PC-3 (cell line): ENCODE measurements at regions not wholly inside any gene's neighbourhood (a gene's known extent, or its start where the extent isn't known, plus 50 kb on each side); places are given as distances from the start of the nearest gene placed in this dataset.

ENCODE experiments used
- ATAC-seq: fragments of 200-7000 bp; cut with Tn5 transposase; 2 replicates; pipeline ENCODE4 v1.9.1; 2020; ENCODE audit warnings: mild to moderate bottlenecking, moderate library complexity
- BruUV-seq: library from RNA; stranded (reverse); fragments of 400-500 nt; replicated peaks from 2 replicates; lab custom pipeline; 2021; lab: Mats Ljungman, UMichigan
- CTCF ChIA-PET: fragments of 300-600 bp; sonication (Branson Sonifier 250); formaldehyde crosslinking; loops from one replicate; lab custom pipeline; 2022; ENCODE audit warnings: antibody characterized with exemption; lab: Charles Lee
- POLR2A ChIA-PET: fragments of 300-600 bp; sonication (Branson Sonifier 250); formaldehyde crosslinking; loops from one replicate; lab custom pipeline; 2022; ENCODE audit warnings: antibody characterized with exemption; ENCODE audit not compliant: unreplicated experiment; lab: Charles Lee
- DNase-seq: peaks from one replicate; pipeline ENCODE4 v3.0.0-alpha.2; 2015
- H2AFZ ChIP-seq: fragments of 300-600 bp; sonication (generic); 2 replicates; pipeline ENCODE4 v1.6.0; 2016; ENCODE audit warnings: antibody characterized with exemption, low read length
- H3F3A ChIP-seq: fragments of 300-600 bp; sonication (generic); one replicate; pipeline ENCODE4 v1.6.0; 2017; ENCODE audit warnings: antibody characterized with exemption, low read length, control low read depth, mild to moderate bottlenecking; ENCODE audit not compliant: unreplicated experiment
- H3K27ac ChIP-seq: fragments of 300-600 bp; sonication (generic); 2 replicates; pipeline ENCODE4 v1.5.1; 2016; ENCODE audit warnings: mild to moderate bottlenecking, low read length
- H3K27me3 ChIP-seq: fragments of 300-600 bp; sonication (generic); 2 replicates; pipeline ENCODE4 v1.6.1; 2016; ENCODE audit warnings: low read length, mixed read lengths
- H3K36me3 ChIP-seq: fragments of 300-600 bp; sonication (generic); 2 replicates; pipeline ENCODE4 v1.6.1; 2016; ENCODE audit warnings: low read depth, mixed run types, low read length, mixed read lengths
- H3K4me1 ChIP-seq: fragments of 300-600 bp; sonication (generic); 2 replicates; pipeline ENCODE4 v1.5.1; 2016; ENCODE audit warnings: low read length; ENCODE audit not compliant: insufficient read depth
- H3K4me2 ChIP-seq: fragments of 300-600 bp; sonication (generic); 2 replicates; pipeline ENCODE4 v1.6.0; 2016; ENCODE audit warnings: low read length
- H3K4me3 ChIP-seq: fragments of 300-600 bp; sonication (generic); 2 replicates; pipeline ENCODE4 v1.5.1; 2016; ENCODE audit warnings: mild to moderate bottlenecking, low read length, mixed read lengths
- H3K79me2 ChIP-seq: fragments of 300-600 bp; sonication (generic); 2 replicates; pipeline ENCODE4 v1.6.1; 2017; ENCODE audit warnings: low read length, mixed read lengths
- H3K9ac ChIP-seq: fragments of 300-600 bp; sonication (generic); 2 replicates; pipeline ENCODE4 v1.6.0; 2016; ENCODE audit warnings: mild to moderate bottlenecking, low read length
- H3K9me2 ChIP-seq: fragments of 300-600 bp; sonication (generic); replicated peaks from 2 replicates; pipeline ENCODE4 v1.6.1; 2016; ENCODE audit warnings: mixed run types, low read length, mixed read lengths
- H3K9me3 ChIP-seq: fragments of 300-600 bp; sonication (generic); 2 replicates; pipeline ENCODE4 v1.6.1; 2016; ENCODE audit warnings: low read length, mixed read lengths
- H4K20me1 ChIP-seq: fragments of 300-600 bp; sonication (generic); 2 replicates; pipeline ENCODE4 v1.6.1; 2016; ENCODE audit warnings: low read length, mixed read lengths
- EZH2 ChIP-seq: fragments of 300-600 bp; sonication (generic); IDR thresholded peaks from one replicate; pipeline ENCODE4 v1.6.1; 2017; ENCODE audit warnings: antibody characterized with exemption, mild to moderate bottlenecking, low read length; ENCODE audit not compliant: unreplicated experiment
- EZH2phosphoT487 ChIP-seq: fragments of 300-600 bp; sonication (generic); IDR thresholded peaks from 2 replicates; pipeline ENCODE4 v1.6.1; 2018; ENCODE audit warnings: mild to moderate bottlenecking, antibody characterized with exemption, low read length, borderline replicate concordance
- intact Hi-C: fragments of 100-400 bp; cut with micrococcal nuclease; formaldehyde crosslinking; loops from 2 replicates; pipeline ENCODE4 v1.9.0; 2023
- TF ChIP-seq, protein P1 (sequence below): fragments of 300-600 bp; sonication (generic); conservative IDR thresholded peaks from 2 replicates; pipeline ENCODE4 v1.5.1; 2017; ENCODE audit warnings: antibody characterized with exemption, low read depth, mild to moderate bottlenecking, low read length

DNA sequence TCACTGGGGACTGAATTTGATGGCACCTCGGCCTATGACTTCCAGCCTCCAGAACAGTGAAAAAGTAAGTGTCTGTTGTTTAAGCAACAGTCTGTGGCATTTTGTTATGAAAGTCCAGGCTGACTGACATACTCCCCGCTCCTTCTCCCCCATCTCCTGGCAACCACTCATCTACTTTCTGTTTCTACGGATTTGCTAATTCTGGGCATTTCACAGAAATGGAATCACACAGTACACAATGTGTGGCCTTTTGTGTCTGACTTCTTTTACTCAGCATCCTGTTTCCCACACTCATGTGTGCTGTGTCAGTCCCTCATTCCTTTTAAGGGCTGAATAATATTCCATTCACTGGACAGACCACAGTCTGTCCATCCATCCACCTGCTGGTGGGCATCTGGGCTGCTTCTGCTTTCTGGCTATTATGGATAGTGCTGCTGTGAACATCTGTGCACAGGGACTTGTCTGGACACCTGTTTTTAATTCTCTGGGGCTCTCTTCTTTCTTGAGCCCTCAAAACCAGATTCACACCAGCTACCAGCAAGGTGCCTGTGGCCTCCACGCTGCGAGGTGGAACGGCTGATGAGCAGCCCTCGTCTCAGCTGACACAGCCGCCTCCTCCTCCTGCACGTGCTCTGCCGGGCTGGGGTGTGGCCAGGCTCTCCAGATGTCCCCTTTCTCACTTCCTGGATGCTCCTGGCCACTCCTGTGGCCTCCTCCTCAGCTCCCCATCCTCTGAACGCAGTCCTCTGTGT, 333.1 kb downstream of the CTTN start:
- no peaks in the 10 kb centered on the region for H3K36me3 ChIP-seq
- CTCF ChIA-PET, result no interaction called here
- no peaks in the 10 kb centered on the region for H3K79me2 ChIP-seq
- no peaks in the 10 kb centered on the region for H3F3A ChIP-seq
- H3K9ac ChIP-seq, result no peak overlapping the region
- H3K27me3 ChIP-seq, result no peaks in the 10 kb centered on the region
- H3K4me3 ChIP-seq, result no peak overlapping the region
- H3K4me2 ChIP-seq, result no peak overlapping the region
- H3K9me2 ChIP-seq, result no peaks in the 10 kb centered on the region
- POLR2A ChIA-PET, result no interaction called here
- ATAC-seq (no peak), DNase-seq (no peak)
- intact Hi-C loops, result no loop called here
- H2AFZ ChIP-seq, result no peak overlapping the region
- TF ChIP-seq EZH2, result no peak
- TF ChIP-seq, protein P1, sequence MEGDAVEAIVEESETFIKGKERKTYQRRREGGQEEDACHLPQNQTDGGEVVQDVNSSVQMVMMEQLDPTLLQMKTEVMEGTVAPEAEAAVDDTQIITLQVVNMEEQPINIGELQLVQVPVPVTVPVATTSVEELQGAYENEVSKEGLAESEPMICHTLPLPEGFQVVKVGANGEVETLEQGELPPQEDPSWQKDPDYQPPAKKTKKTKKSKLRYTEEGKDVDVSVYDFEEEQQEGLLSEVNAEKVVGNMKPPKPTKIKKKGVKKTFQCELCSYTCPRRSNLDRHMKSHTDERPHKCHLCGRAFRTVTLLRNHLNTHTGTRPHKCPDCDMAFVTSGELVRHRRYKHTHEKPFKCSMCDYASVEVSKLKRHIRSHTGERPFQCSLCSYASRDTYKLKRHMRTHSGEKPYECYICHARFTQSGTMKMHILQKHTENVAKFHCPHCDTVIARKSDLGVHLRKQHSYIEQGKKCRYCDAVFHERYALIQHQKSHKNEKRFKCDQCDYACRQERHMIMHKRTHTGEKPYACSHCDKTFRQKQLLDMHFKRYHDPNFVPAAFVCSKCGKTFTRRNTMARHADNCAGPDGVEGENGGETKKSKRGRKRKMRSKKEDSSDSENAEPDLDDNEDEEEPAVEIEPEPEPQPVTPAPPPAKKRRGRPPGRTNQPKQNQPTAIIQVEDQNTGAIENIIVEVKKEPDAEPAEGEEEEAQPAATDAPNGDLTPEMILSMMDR, result no peak
- no peaks in the 10 kb centered on the region for H3K4me1 ChIP-seq
- H4K20me1 ChIP-seq, result no peaks in the 10 kb centered on the region
- no TSS peak for BruUV-seq
- no peak overlapping the region for H3K27ac ChIP-seq
- H3K9me3 ChIP-seq, result no peaks in the 10 kb centered on the region

DNA sequence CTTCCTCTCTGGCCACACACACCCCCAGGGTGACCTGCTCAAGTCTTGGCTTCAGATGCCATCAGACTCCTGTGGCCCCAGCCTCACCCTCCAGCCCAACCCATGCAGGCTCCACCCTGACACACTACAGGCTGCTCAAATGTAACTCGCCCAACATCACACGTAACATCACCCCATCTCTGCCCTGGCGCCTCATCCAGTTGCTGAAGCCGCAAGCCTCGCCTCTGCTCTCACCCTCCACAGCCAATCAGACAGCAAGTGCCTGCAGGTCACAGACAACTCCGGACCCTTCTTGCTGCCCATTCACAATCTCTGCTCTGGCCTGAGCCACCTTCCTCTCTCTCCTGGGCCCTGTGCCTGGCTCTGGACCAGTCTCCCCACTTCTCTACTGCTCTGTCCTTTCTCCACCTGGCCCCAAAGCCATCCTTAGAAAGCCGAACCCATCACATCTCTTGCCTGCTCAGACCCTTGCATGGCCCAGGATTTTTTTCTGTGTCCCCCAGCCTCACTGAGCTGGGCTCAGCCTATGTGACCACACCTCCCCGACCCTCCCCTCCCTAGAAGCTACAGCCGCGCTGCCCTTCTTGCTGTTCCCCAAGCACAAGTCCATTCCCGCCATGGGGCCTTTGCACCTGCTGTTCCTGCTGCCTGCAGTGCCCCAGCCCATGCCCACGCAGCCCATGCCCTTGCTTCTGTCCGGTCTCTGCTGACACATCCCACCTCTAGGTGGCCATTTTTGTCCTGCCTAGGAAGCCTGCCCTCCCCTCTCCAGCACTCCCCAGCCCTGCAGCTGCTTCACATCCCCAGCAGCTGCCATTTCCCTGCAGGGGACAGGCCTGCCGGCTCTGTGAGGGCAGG, 333.9 kb downstream of the CTTN start:
- Histone ChIP-seq H3K9ac (no peak overlapping the region), H3K36me3 (no peaks in the 10 kb centered on the region), H4K20me1 (no peaks in the 10 kb centered on the region), H3K4me2 (no peak overlapping the region), H3K9me3 (no peaks in the 10 kb centered on the region), H3K27me3 (no peaks in the 10 kb centered on the region), H2AFZ (no peak overlapping the region), H3K4me3 (no peak overlapping the region), H3F3A (no peaks in the 10 kb centered on the region), H3K4me1 (no peaks in the 10 kb centered on the region), H3K79me2 (no peaks in the 10 kb centered on the region), H3K27ac (no peak overlapping the region), H3K9me2 (no peaks in the 10 kb centered on the region)
- ATAC-seq, result no peak
- ChIA-PET CTCF (no interaction called here), POLR2A (no interaction called here)
- intact Hi-C loops, result no loop called here
- no peak for DNase-seq
- BruUV-seq, result no TSS peak
- TF ChIP-seq EZH2phosphoT487 (no peak), EZH2 (no peak)
- TF ChIP-seq, protein P1, result no peak

DNA sequence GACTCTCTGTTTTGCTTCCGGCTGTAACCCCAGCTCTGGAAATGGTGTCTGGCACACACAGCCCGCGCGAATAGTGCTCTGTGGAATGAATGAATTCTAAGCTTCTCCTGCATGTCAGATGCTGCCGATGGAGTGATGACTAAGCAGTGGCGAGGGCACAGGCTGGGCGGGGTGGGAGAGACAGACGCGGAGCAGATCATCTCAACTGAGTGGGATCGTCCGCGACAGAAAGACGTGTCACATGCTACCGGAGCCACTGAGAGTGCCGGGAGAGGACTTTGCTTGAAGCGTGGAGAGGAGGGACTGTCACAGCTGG, 334.5 kb downstream of the CTTN start:
- no peak overlapping the region for H3K4me3 ChIP-seq
- no peak for ATAC-seq

More for the DNA sequence above, 334.5 kb downstream of the CTTN start:
- ChIA-PET POLR2A (no interaction called here), CTCF (no interaction called here)
- no peak overlapping the region for H2AFZ ChIP-seq
- no peaks in the 10 kb centered on the region for H3K36me3 ChIP-seq
- H3K4me1 ChIP-seq, result no peaks in the 10 kb centered on the region
- no peak overlapping the region for H3K27ac ChIP-seq
- no TSS peak for BruUV-seq
- TF ChIP-seq EZH2phosphoT487, result no peak
- TF ChIP-seq, protein P1, result no peak
- no peak for TF ChIP-seq EZH2
- H3K27me3 ChIP-seq, result no peaks in the 10 kb centered on the region
- H3F3A ChIP-seq, result no peaks in the 10 kb centered on the region
- H3K4me2 ChIP-seq, result no peak overlapping the region
- DNase-seq, result no peak
- no peaks in the 10 kb centered on the region for H3K9me2 ChIP-seq
- H3K79me2 ChIP-seq, result no peaks in the 10 kb centered on the region
- no peak overlapping the region for H3K9ac ChIP-seq
- H3K9me3 ChIP-seq, result no peaks in the 10 kb centered on the region
- H4K20me1 ChIP-seq, result no peaks in the 10 kb centered on the region
- intact Hi-C loops, result no loop called here
